GM19238 (cell line): ENCODE measurements at regions not wholly inside any gene's neighbourhood (a gene's known extent, or its start where the extent isn't known, plus 50 kb on each side); places are given as distances from the start of the nearest gene placed in this dataset.
"Not testable (repeated sequence)": the region's sequence is repeated elsewhere in the genome, so short reads cannot be mapped to it uniquely, and the experiment has no call there.

Experiments used
- DNase-seq: peaks from one replicate; pipeline ENCODE4 v3.0.0; 2011; ENCODE audit warnings: low spot score; ENCODE audit not compliant: insufficient read length

DNA sequence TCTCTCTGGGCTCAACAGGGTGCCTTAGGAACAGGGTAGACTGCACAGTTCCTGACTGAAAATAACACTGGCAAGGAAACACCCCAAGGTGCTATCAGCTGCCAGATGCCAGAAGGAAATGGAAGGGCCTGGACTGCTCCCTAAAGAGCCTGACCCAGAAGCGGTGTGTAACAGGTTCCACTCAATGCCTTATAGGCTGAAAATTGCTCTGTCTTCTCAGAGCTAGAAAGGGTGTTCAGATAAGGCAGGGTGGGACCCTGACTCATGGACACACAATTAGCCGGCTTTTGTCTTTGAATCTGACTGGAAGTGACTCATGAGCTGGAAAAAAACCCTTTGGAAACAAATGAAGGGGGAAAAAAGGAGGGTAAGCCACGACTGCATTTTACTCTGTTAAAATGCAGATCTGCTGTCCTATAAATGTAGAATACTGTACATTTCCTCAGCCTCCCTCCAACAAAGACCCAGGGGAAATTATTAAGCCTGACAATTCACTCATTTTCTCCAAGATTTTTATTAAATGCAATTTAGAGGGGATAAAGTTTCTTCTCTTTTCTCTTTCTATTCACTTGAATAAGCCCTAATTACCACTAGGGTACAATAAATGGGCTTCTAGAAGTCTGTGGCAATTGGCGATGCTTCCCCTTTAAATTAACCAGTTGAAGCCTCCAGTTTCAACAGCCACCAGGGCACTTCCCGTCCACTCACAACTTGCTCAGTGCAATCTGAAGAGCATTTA, 160.2 kb upstream of the TBL1XR1 start:
- DNase-seq, result no peak

DNA sequence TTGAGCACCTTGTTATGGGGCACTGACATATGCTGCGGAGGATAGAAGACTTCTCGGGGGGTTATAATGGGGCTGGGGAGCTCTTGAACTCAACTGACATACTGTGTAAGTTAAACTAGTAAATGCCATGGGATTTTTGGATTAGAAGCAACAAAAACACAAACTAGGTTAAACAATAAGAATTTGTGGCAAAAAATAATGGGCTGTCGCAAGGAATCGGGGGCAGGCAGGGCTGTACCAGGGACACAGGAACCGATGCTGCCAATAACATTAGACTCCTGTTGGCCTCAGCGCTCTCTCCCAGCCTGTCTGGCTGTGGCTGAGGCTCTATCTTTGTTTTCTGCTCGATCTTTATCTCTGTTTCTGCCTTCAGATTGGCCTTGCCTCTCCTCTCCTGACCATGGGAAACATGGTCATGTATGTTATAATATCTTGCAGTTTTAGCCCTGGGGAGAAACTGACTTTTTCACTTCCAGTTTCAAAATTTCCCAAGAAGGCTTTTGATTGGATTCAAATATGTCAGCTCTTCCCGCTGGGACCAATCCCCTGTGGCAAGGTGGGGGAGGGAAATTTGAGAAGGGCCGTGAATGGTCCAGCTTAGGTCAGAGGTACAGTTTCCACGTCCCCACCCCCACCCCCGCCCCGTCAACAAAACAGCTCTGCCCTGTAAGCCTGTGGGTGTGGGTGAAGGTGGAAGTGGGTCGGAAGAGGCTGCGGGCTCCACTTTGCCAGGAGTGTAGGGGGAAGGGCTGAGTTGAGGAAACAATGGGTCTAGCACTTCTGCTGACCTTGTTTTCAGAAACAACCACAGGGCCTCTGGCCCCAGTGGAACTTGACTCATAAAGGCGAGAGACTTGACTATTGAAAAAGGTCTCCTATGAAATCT, 161.1 kb upstream of the TBL1XR1 start:
- DNase-seq, result no peak

- no peak for DNase-seq
These were observed 161.8 kb upstream of the TBL1XR1 start for GRCh38 chr3:177358977-177359592.

GRCh38 chr3:177359593-177360357, 162.5 kb upstream of the TBL1XR1 start:
- DNase-seq, result peak; percentile 76

DNA sequence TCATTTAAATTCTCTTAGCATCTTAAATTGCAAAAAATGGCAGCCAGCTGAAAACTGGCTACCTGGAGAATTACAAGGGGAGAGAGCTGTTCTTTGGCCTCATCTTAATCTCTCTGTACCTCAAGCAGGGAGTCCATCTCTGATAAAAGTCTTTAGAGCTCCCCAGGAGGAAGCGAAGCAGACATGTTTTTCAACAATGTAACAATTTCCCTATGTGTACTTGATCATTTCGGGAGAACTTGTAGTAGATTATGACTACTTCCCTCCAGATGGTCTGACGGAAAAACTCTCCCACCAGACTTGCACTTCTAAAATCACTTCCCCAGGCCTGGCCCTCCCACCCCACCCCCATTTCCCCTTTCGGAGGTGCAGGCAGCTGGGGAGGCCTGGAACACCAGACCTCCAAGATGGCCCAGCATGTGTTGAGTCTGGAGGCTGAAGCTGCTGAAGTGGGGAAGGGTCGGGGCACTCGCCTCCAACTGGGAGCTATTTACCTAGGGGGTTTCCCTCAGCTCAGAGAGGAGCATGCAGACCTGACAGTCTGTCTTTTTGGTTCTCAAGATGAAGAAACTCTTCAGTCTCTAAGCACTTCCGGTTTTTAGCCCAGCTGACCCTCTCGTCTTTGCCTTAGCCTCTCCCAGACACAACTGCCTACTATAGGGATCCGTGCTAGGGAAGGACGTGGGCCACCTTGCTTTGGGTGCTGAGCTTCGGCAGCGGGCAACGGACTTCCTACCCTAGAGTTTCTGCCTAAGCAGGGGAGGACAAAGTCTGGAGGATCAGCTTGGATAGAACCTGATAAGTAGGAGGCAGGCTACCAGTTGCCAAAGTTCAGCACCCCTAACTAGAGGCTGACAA, 164.0 kb upstream of the TBL1XR1 start:
- DNase-seq, result no peak

DNA sequence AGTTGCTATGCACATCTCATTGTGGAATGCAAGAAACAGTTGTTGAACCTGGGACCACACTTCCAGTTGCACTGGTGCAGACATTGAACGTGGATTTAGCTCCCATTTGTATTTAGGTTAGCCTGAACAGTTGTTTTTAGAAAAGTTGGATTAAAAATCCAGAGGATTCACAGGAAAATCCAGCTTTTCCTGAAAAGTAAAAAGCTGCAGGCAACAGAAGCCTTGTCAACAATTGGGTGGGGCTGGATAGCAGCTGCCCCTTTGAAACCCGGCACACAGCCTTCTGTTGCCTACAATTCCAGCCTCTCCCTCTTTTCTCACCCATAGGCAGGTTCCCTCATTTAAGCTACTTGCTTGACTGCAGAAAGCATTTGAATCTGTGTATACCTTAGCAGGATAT, 165.3 kb upstream of the TBL1XR1 start:
- no peak for DNase-seq

DNA sequence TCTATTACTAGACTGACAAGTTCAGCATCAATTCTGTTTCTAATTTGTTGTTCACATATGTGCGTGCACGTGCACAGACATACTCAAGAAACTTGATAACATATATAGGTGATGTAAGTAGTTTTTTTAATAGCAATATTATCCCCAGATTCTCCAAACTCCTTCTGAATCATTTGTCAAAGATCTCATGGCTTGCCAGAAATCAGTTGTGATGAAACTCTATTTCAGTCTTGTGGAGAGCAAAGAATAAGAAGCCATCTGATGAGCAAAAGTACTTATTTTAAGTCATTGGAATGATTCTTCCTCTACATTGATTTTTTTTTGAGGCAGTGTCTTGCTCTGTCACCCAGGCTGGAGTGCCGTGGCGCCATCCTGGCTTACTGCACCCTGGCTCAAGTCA, 167.0 kb upstream of the TBL1XR1 start:
- DNase-seq, result no peak

DNA sequence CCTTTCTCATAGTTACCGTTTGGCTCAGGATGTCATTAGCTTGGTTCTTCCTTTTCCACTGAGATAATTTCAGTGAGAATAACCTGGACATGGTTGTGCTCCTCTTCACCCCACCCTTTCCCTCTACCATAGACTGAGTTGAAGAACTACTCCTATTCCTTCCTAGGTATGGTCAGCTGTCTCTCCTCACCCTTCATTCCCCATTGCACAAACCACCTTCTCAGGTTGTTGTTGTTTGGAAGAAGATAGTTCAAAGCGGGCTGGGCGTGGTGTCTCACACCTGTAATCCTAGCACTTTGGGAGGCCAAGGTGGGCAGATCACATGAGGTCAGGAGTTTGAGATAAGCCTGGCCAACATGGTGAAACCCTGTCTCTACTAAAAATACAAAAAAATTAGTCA, 168.0 kb upstream of the TBL1XR1 start:
- DNase-seq, result not testable (repeated sequence)

GRCh38 chr3:177367788-177368187, 170.5 kb upstream of the TBL1XR1 start:
- no peak for DNase-seq

DNA sequence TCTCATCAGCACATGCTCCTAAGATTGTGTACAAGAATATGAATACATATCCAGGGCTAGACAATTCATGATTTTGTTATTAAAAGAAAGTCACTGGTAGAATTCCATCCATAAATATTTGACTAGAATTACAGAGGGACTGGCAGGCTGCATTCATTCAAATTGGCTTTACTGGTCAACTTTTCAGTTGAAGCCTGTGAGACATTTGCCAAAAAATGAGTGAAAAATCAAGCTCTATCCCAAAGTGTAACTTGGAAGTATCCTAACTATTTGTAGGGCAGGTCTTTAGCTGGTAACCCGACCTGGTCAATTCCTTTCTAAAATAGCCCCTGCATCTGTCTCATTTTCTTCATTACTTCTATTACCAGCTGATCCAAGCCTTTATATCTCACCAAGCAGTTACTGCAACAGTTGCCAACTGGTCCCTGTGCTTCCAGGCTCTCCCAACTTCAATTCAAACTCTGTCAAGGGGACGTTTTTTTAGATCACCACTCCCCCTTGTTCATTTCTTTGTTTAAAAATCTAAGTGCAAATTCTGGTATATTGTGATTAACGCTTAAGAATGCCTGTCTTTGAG, 173.1 kb upstream of the TBL1XR1 start:
- no peak for DNase-seq

- no peak for DNase-seq
These were observed 173.9 kb upstream of the TBL1XR1 start for GRCh38 chr3:177371146-177371545.

- DNase-seq, result no peak
These were observed 174.6 kb upstream of the TBL1XR1 start for GRCh38 chr3:177371888-177372287.

- DNase-seq, result no peak
These were observed 177.0 kb upstream of the TBL1XR1 start for GRCh38 chr3:177374323-177374722.

- no peak for DNase-seq
These were observed 178.0 kb upstream of the TBL1XR1 start for GRCh38 chr3:177375316-177375715.

GRCh38 chr3:177377166-177377565, 179.9 kb upstream of the TBL1XR1 start:
- DNase-seq, result no peak

DNA sequence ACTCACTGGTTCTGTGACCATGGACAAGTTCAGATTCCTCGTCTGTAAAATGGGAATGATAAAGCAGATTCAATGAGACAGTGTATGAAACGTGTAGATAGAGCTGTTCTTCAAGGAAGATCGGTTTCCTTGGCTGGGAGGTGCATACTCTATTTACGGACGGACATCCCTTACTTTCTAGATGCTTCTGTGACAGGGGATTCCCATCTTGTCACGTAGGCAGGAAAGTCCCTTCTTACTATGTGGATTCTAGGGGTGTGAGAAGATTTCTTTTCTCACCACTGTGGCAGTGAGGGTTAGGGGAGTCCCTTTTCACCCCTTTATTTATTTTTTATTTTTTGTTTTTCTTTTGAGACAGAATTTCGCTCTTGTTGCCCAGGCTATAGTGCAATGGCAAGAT, 180.9 kb upstream of the TBL1XR1 start:
- no peak for DNase-seq

GRCh38 chr3:177379045-177379444, 181.8 kb upstream of the TBL1XR1 start:
- no peak for DNase-seq

DNA sequence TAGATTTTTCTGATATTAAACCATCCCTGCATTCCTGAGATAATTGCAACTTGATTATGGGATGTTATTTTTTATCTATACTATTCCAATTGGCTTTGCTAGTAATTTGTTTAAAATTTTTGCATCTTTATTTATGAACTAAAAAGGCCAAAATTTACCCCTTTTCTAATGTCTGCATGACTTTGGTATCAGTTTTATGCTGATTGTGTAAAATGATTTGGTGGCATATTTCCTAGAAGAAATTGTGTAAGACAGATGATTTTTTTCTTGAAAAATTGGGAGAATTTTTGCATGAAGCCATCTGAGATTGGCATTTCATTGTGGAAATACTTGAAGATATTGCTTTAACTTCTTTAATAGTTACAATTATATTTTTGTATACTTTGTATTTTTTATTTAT, 183.8 kb upstream of the TBL1XR1 start:
- no peak for DNase-seq

GRCh38 chr3:177382944-177383343, 185.7 kb upstream of the TBL1XR1 start:
- no peak for DNase-seq

GRCh38 chr3:177385186-177385585, 187.9 kb upstream of the TBL1XR1 start:
- no peak for DNase-seq
